ENCODE measurements at regions not wholly inside any gene's neighbourhood (a gene's known extent, or its start where the extent isn't known, plus 50 kb on each side); places are given as distances from the start of the nearest gene placed in this dataset.
"Not testable (repeated sequence)": the region's sequence is repeated elsewhere in the genome, so short reads cannot be mapped to it uniquely, and the experiment has no call there.

GRCh38 chr7:108627476-108628051, 57.9 kb downstream of the DNAJB9 start:
- no peak for DNase-seq

GRCh38 chr7:108628678-108629077, 59.0 kb downstream of the DNAJB9 start:
- no peak for DNase-seq

GRCh38 chr7:108629651-108630400, 60.2 kb downstream of the DNAJB9 start:
- DNase-seq, result no peak

GRCh38 chr7:108634036-108634435, 64.4 kb downstream of the DNAJB9 start:
- DNase-seq, result no peak

- DNase-seq, result no peak
Measured at GRCh38 chr7:108634535-108634934, 64.9 kb downstream of the DNAJB9 start.

GRCh38 chr7:108637049-108637621, 67.5 kb downstream of the DNAJB9 start:
- DNase-seq, result no peak

- DNase-seq, result no peak
Measured at GRCh38 chr7:108642126-108642525, 72.5 kb downstream of the DNAJB9 start.

- no peak for DNase-seq
Measured at GRCh38 chr7:108643136-108643535, 73.5 kb downstream of the DNAJB9 start.

- DNase-seq, result no peak
Measured at GRCh38 chr7:108648989-108649388, 79.3 kb downstream of the DNAJB9 start.

GRCh38 chr7:108650467-108650866, 80.8 kb downstream of the DNAJB9 start:
- DNase-seq, result no peak

- no peak for DNase-seq
Measured at GRCh38 chr7:108652886-108653285, 83.2 kb downstream of the DNAJB9 start.

GRCh38 chr7:108653526-108653925, 83.9 kb downstream of the DNAJB9 start:
- no peak for DNase-seq

GRCh38 chr7:108657140-108657726, 87.6 kb downstream of the DNAJB9 start:
- DNase-seq, result not testable (repeated sequence)

GRCh38 chr7:108659261-108659660, 89.6 kb downstream of the DNAJB9 start:
- no peak for DNase-seq

- no peak for DNase-seq
Measured at GRCh38 chr7:108659867-108660266, 90.2 kb downstream of the DNAJB9 start.

- DNase-seq, result no peak
Measured at GRCh38 chr7:108660465-108660864, 90.8 kb downstream of the DNAJB9 start.

- no peak for DNase-seq
Measured at GRCh38 chr7:108662783-108663362, 93.2 kb downstream of the DNAJB9 start.

- no peak for DNase-seq
Measured at GRCh38 chr7:108663701-108664100, 94.0 kb downstream of the DNAJB9 start.

GRCh38 chr7:108667216-108667615, 97.5 kb downstream of the DNAJB9 start:
- DNase-seq, result no peak

- no peak for DNase-seq
Measured at GRCh38 chr7:108669958-108670357, 100.3 kb downstream of the DNAJB9 start.

- DNase-seq, result not testable (repeated sequence)
Measured at GRCh38 chr7:108673699-108674098, 104.0 kb downstream of the DNAJB9 start.

- no peak for DNase-seq
Measured at GRCh38 chr7:108684629-108685028, 115.0 kb downstream of the DNAJB9 start.

GRCh38 chr7:108686494-108686893, 116.8 kb downstream of the DNAJB9 start:
- DNase-seq, result no peak

- DNase-seq, result no peak
Measured at GRCh38 chr7:108697254-108697653, 127.6 kb downstream of the DNAJB9 start.
